ENCODE measurements at regions not wholly inside any gene's neighbourhood (a gene's known extent, or its start where the extent isn't known, plus 50 kb on each side); places are given as distances from the start of the nearest gene placed in this dataset.

DNA sequence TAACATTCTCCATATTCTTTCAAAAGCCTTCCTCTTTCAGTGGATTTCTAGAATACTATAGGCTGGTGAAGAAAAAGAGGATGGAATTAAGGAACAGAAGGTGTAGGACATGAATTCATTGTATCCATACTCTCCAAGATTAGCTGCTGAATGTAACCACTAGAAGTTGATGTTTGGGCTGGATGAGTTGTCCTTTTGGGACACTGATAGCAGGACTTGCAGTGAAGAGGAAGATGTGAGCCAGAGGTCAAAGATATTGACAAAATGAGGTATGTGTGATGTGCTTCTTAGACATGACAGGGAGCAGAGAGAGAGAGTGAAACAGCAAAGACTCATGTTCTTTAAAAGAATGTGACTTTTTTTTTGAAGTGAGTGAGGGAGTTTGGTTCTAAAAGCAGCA is 134.3 kb upstream of the MAN1A1 start:
- H3K27ac Mint-ChIP-seq = no peak overlapping the region
- H3K4me1 Mint-ChIP-seq = peaks cover 0 to 1% (median 0%) of the 10 kb centered on the region in 4 donors
- no peak for DNase-seq
- H3K36me3 Mint-ChIP-seq = peaks cover 0 to 6% (median 4%) of the 10 kb centered on the region in 3 donors
- no peak overlapping the region for H3K4me3 Mint-ChIP-seq
- ATAC-seq = no peak
- POLR2A ChIA-PET = no interaction called here
- H3K9me3 Mint-ChIP-seq = peaks cover 0 to 13% (median 4%) of the 10 kb centered on the region in 9 donors
- peaks cover 0 to 4% (median 3%) of the 10 kb centered on the region in 5 donors for H3K27me3 Mint-ChIP-seq

DNA sequence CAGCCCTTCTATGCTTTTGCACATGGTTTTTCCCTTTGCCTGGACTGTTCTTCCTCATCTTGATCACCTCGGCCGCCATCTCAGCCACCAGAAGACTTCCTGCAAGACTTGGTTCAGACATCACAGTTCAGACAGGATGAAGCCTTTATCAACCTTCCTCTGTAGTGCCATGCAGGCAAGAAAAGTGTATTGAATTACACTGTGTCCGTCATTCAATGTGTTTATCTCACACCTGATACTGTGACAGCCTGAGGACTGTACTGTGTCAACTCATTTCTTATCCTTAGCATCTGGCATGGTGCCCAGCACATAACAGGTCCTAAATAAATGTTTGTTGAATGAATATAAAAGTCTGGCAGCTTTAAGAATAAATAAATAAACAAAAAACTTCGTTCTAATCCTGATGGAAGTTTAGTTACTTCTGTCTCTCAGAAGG is 133.3 kb upstream of the MAN1A1 start:
- DNase-seq = no peak
- Mint-ChIP-seq H3K27me3 (peaks cover 0 to 4% (median 3%) of the 10 kb centered on the region in 5 donors), H3K36me3 (peaks cover 0 to 4% (median 3%) of the 10 kb centered on the region in 3 donors), H3K4me3 (no peak overlapping the region), H3K27ac (no peak overlapping the region), H3K4me1 (no peaks in the 10 kb centered on the region), H3K9me3 (peaks cover 0 to 8% (median 2%) of the 10 kb centered on the region in 9 donors)
- POLR2A ChIA-PET = no interaction called here
- ATAC-seq = no peak

GRCh38 chr6:119481976-119482375 is 132.4 kb upstream of the MAN1A1 start:
- DNase-seq (no peak), ATAC-seq (no peak)
- peaks cover 0 to 4% (median 3%) of the 10 kb centered on the region in 5 donors for H3K27me3 Mint-ChIP-seq
- peaks cover 0 to 7% (median 0%) of the 10 kb centered on the region in 9 donors for H3K9me3 Mint-ChIP-seq
- no peak overlapping the region for H3K27ac Mint-ChIP-seq
- H3K36me3 Mint-ChIP-seq = peaks cover 0 to 3% (median 0%) of the 10 kb centered on the region in 3 donors
- POLR2A ChIA-PET = no interaction called here
- H3K4me1 Mint-ChIP-seq = no peaks in the 10 kb centered on the region
- H3K4me3 Mint-ChIP-seq = no peak overlapping the region

DNA sequence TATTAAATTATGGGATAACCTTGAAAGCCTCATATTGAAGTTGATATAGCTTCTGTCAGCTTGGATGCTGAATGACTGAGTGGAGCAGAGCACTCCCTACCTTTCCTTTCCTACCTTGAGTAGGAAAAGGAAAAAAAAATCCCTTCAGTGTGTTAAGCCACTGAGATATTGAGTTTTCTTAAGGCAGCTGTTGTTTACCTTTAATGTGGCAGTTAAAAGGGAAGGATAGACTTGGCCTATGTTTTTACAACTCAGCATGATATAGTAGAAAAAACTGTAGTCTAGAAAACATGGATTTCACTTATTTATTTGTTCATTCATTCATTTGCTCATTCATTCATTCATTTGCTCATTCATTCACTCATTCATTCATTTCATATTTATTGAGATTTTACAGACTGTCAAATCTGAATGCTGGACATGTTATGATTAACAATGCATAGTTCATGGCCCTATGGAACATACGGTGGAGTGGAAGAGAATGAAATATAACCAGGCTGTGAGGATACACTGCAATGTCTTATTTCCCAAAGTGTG is 131.5 kb upstream of the MAN1A1 start:
- Mint-ChIP-seq H3K27me3 (peaks cover 0 to 4% (median 3%) of the 10 kb centered on the region in 5 donors), H3K36me3 (peaks cover 0 to 3% (median 0%) of the 10 kb centered on the region in 3 donors), H3K9me3 (peaks cover 0 to 2% (median 0%) of the 10 kb centered on the region in 9 donors), H3K4me3 (no peak overlapping the region), H3K4me1 (peaks cover 0 to 6% (median 0%) of the 10 kb centered on the region in 4 donors), H3K27ac (no peak overlapping the region)
- ATAC-seq (no peak), DNase-seq (no peak)
- POLR2A ChIA-PET = no interaction called here

- Mint-ChIP-seq H3K27me3 (peaks cover 0 to 4% (median 3%) of the 10 kb centered on the region in 5 donors), H3K4me3 (no peak overlapping the region), H3K4me1 (peaks cover 0 to 6% (median 0%) of the 10 kb centered on the region in 4 donors), H3K27ac (no peak overlapping the region), H3K9me3 (peaks cover 0 to 2% (median 0%) of the 10 kb centered on the region in 9 donors), H3K36me3 (peaks cover 0 to 3% (median 0%) of the 10 kb centered on the region in 3 donors)
- DNase-seq (no peak), ATAC-seq (no peak)
- POLR2A ChIA-PET = no interaction called here
Measured at GRCh38 chr6:119479860-119480655, 130.5 kb upstream of the MAN1A1 start.

DNA sequence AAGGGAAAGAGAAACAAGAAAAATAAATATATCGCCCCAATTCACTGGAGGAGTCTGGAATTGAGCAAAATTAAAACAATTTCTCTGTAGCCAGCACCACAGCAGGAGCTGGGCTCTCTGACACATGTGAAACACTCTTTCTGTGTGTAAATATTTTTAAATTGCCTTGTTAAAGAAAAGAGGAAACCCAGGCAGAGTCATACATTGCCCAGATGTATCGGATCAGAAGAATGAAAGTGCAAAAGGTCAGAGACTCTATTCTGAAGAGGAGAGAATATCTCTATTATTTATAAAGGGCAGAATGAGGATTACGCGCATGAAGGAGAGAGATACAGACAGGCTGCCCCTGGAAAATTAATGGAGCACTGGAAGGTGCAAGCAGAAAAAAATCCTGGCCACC is 127.0 kb upstream of the MAN1A1 start:
- peaks cover 0 to 16% (median 4%) of the 10 kb centered on the region in 9 donors for H3K9me3 Mint-ChIP-seq
- DNase-seq (no peak), ATAC-seq (no peak)
- H3K4me1 Mint-ChIP-seq = peaks cover 0 to 6% (median 0%) of the 10 kb centered on the region in 4 donors
- H3K27ac Mint-ChIP-seq = no peak overlapping the region
- no peak overlapping the region for H3K4me3 Mint-ChIP-seq
- peaks cover 0 to 8% (median 0%) of the 10 kb centered on the region in 3 donors for H3K36me3 Mint-ChIP-seq
- H3K27me3 Mint-ChIP-seq = no peaks in the 10 kb centered on the region
- POLR2A ChIA-PET = no interaction called here

GRCh38 chr6:119476024-119476423 is 126.5 kb upstream of the MAN1A1 start:
- Mint-ChIP-seq H3K27ac (no peak overlapping the region), H3K36me3 (peaks cover 0 to 8% (median 0%) of the 10 kb centered on the region in 3 donors), H3K9me3 (peaks cover 0 to 19% (median 5%) of the 10 kb centered on the region in 9 donors), H3K4me3 (no peak overlapping the region), H3K27me3 (no peaks in the 10 kb centered on the region), H3K4me1 (peaks cover 0 to 6% (median 0%) of the 10 kb centered on the region in 4 donors)
- ATAC-seq (no peak), DNase-seq (no peak)
- POLR2A ChIA-PET = no interaction called here

- Mint-ChIP-seq H3K36me3 (peaks cover 0 to 19% (median 0%) of the 10 kb centered on the region in 3 donors), H3K27me3 (peaks cover 0 to 2% (median 0%) of the 10 kb centered on the region in 5 donors), H3K4me3 (peak overlapping the region in 1 of 10 donors; percentile 53), H3K4me1 (peaks cover 0 to 12% (median 4%) of the 10 kb centered on the region in 4 donors), H3K27ac (no peak overlapping the region), H3K9me3 (peaks cover 0 to 31% (median 6%) of the 10 kb centered on the region in 9 donors)
- no peak for ATAC-seq
- POLR2A ChIA-PET = no interaction called here
- no peak for DNase-seq
Measured at GRCh38 chr6:119470893-119471542, 121.5 kb upstream of the MAN1A1 start.

DNA sequence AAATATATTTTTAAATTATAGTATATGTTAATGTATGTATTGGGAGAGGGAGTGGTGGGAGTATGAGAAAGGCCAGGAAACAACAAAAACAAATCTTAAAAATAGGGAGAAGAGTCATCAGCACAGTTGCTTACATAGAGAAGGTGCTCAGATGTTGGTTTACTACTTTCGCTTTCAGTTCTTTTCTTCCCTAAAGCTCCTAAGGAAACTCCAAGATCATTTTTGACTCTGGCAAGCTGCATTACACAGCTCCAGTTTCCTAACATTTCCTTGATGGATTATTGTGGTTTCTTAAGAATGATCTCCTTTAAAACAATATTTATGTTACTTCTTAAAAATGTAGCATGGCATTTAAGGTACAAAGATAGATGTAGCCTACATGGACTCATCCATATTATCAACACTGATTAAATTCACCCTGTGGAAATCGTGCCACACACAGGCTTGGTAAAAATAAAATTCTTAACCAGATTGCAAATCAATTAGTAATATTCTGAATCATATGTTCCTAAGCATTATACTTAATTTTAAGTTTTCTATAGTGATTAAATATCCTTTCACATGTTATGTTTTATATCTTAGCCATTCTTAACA is 118.0 kb upstream of the MAN1A1 start:
- Mint-ChIP-seq H3K4me3 (no peak overlapping the region), H3K36me3 (peaks cover 0 to 14% (median 2%) of the 10 kb centered on the region in 3 donors), H3K27ac (no peak overlapping the region), H3K27me3 (peaks cover 0 to 2% (median 0%) of the 10 kb centered on the region in 5 donors), H3K9me3 (peaks cover 0 to 24% (median 3%) of the 10 kb centered on the region in 9 donors), H3K4me1 (peaks cover 0 to 12% (median 5%) of the 10 kb centered on the region in 4 donors)
- DNase-seq (no peak), ATAC-seq (no peak)
- POLR2A ChIA-PET = no interaction called here

- H3K4me1 Mint-ChIP-seq = peaks cover 0 to 12% (median 5%) of the 10 kb centered on the region in 4 donors
- peaks cover 0 to 2% (median 0%) of the 10 kb centered on the region in 5 donors for H3K27me3 Mint-ChIP-seq
- POLR2A ChIA-PET = no interaction called here
- H3K9me3 Mint-ChIP-seq = peaks cover 0 to 16% (median 2%) of the 10 kb centered on the region in 9 donors
- DNase-seq = no peak
- peaks cover 0 to 11% (median 2%) of the 10 kb centered on the region in 3 donors for H3K36me3 Mint-ChIP-seq
- H3K27ac Mint-ChIP-seq = peak overlapping the region in 1 of 10 donors; percentile 46
- ATAC-seq = no peak
- H3K4me3 Mint-ChIP-seq = no peak overlapping the region
Measured at GRCh38 chr6:119466226-119466625, 116.7 kb upstream of the MAN1A1 start.

DNA sequence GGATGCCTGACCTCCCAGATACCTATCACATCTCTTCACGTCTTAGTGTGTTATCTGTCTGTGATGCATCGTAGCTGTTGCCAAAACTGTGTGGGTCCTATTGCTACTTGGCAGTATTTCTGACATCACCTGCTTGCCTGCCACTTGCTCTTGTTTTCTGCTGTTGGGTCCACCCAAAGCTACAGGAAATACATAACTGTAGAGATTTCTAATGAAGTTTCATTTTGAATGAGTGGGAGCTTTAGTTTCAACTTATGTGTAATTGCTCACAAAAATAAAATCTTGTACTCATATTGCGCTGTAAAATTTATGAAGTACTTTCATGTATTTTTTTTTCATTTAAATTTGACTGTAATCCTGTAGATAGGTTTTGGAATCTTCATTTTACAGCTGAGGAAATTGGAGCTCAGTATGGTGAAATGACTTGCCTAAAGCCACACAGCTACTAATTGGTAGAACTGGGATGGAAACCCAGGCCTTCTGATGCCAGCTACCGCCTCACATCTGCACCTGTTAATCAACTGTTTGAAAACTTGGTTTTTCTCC is 113.6 kb upstream of the MAN1A1 start:
- DNase-seq (no peak), ATAC-seq (no peak)
- H3K9me3 Mint-ChIP-seq = peaks cover 0 to 13% (median 7%) of the 10 kb centered on the region in 9 donors
- POLR2A ChIA-PET = no interaction called here
- no peak overlapping the region for H3K4me3 Mint-ChIP-seq
- no peak overlapping the region for H3K27ac Mint-ChIP-seq
- peaks cover 0 to 5% (median 2%) of the 10 kb centered on the region in 3 donors for H3K36me3 Mint-ChIP-seq
- H3K4me1 Mint-ChIP-seq = peaks cover 0 to 16% (median 6%) of the 10 kb centered on the region in 4 donors
- H3K27me3 Mint-ChIP-seq = peaks cover 0 to 5% (median 1%) of the 10 kb centered on the region in 5 donors

DNA sequence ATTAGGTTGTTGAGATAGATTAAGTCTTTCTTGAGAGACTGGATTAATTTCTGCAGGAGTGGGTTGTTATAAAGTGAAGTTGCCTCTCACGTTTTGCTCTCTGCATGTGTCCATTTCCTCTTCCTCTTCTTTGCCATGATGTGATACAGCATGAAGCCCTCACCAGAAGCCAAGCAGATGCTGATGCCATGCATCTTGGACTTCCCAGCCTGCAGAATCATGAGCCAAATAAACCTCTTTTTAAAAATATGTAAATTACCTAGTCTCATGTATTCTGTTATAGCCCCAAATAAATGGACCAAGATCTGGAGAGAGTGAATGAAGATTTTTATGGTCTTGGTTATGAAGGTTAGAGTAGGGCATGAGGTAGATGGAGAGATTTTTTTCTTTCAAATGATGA is 111.6 kb upstream of the MAN1A1 start:
- Mint-ChIP-seq H3K27ac (no peak overlapping the region), H3K9me3 (peaks cover 0 to 13% (median 7%) of the 10 kb centered on the region in 9 donors), H3K36me3 (peaks cover 0 to 5% (median 2%) of the 10 kb centered on the region in 3 donors), H3K4me3 (no peak overlapping the region), H3K27me3 (peaks cover 0 to 5% (median 1%) of the 10 kb centered on the region in 5 donors), H3K4me1 (peaks cover 0 to 8% (median 0%) of the 10 kb centered on the region in 4 donors)
- DNase-seq (no peak), ATAC-seq (no peak)
- POLR2A ChIA-PET = no interaction called here
